CD14-positive monocyte (primary cell): ENCODE measurements at regions not wholly inside any gene's neighbourhood (a gene's known extent, or its start where the extent isn't known, plus 50 kb on each side); places are given as distances from the start of the nearest gene placed in this dataset.

Source experiments
- DNase-seq, 3 donors: peaks; one replicate each; pipeline ENCODE4 v3.0.0-alpha.2; 2011 to 2022
- H2AFZ ChIP-seq: 2 replicates; pipeline ENCODE4 v1.6.0; 2012; ENCODE audit warnings: mild to moderate bottlenecking, low read depth, low read length, inconsistent platforms; ENCODE audit not compliant: insufficient read depth, poor library complexity, severe bottlenecking
- H3K27ac ChIP-seq, 2 donors: 1 replicate in 1 of 2; 2 replicates in 1 of 2; pipeline ENCODE4 v1.5.1; 2012 to 2013; ENCODE audit warnings: low read length in 2 of 2, control low read depth in 1 of 2, inconsistent platforms in 1 of 2, low read depth in 1 of 2, mild to moderate bottlenecking in 1 of 2
- H3K27me3 ChIP-seq, 2 donors: one replicate each; pipeline versions ENCODE4 v1.6.0 to v1.6.1; 2011 to 2013; ENCODE audit warnings: low read length in 2 of 2; ENCODE audit not compliant: control insufficient read depth in 2 of 2, insufficient read depth in 2 of 2
- H3K36me3 ChIP-seq, 2 donors: replicated peaks in 1 of 2; 1 replicate in 1 of 2; 2 replicates in 1 of 2; pipeline versions ENCODE4 v1.5.1 to v1.6.1; 2012 to 2013; ENCODE audit warnings: low read length in 2 of 2, control low read depth in 1 of 2, inconsistent platforms in 1 of 2, mild to moderate bottlenecking in 1 of 2; ENCODE audit not compliant: insufficient read depth in 2 of 2, control insufficient read depth in 1 of 2
- H3K4me1 ChIP-seq, 2 donors: 1 replicate in 1 of 2; 2 replicates in 1 of 2; pipeline versions ENCODE4 v1.5.1 to v1.6.1; 2012 to 2013; ENCODE audit warnings: low read length in 2 of 2, control low read depth in 1 of 2, inconsistent platforms in 1 of 2, mild to moderate bottlenecking in 1 of 2, moderate library complexity in 1 of 2; ENCODE audit not compliant: insufficient read depth in 2 of 2, control insufficient read depth in 1 of 2
- H3K4me2 ChIP-seq: replicated peaks from 2 replicates; pipeline ENCODE3; 2012; ENCODE audit warnings: low read length, moderate library complexity, mild to moderate bottlenecking; ENCODE audit not compliant: poor library complexity, severe bottlenecking; ENCODE audit errors: extremely low read depth
- H3K4me3 ChIP-seq, 3 experiments: fragments of 200-600 bp in 1 of 3; sonication (generic) in 1 of 3; replicated peaks in 1 of 3; 1 replicate in 2 of 3; 2 replicates in 1 of 3; pipeline ENCODE4 v1.5.1; 2011 to 2013; ENCODE audit warnings: low read length in 3 of 3, mild to moderate bottlenecking in 3 of 3, control low read depth in 2 of 3, low read depth in 2 of 3, inconsistent platforms in 1 of 3, moderate library complexity in 1 of 3
- H3K79me2 ChIP-seq: 2 replicates; pipeline ENCODE4 v1.6.0; 2012; ENCODE audit warnings: mild to moderate bottlenecking, control low read depth, inconsistent platforms, low read length, moderate library complexity; ENCODE audit not compliant: insufficient read depth
- H3K9ac ChIP-seq: 2 replicates; pipeline ENCODE4 v1.6.0; 2017; ENCODE audit warnings: low read length, mild to moderate bottlenecking; ENCODE audit not compliant: insufficient read depth, poor library complexity, severe bottlenecking
- H3K9me3 ChIP-seq, 2 donors: replicated peaks in 1 of 2; 1 replicate in 1 of 2; 2 replicates in 1 of 2; pipeline versions ENCODE4 v1.5.1 to v1.6.1; 2012 to 2013; ENCODE audit warnings: low read length in 2 of 2, control low read depth in 1 of 2; ENCODE audit not compliant: control insufficient read depth in 1 of 2, insufficient read depth in 1 of 2
- H4K20me1 ChIP-seq: 2 replicates; pipeline ENCODE4 v1.6.0; 2012; ENCODE audit warnings: mild to moderate bottlenecking, low read length, control low read depth, moderate library complexity; ENCODE audit not compliant: insufficient read depth
- H3K27ac Mint-ChIP-seq, 7 donors: one replicate each; pipeline ENCODE4 v1.8.0; 2020; ENCODE audit warnings: mild to moderate bottlenecking in 7 of 7, mixed read lengths in 7 of 7, moderate library complexity in 6 of 7, inconsistent platforms in 2 of 7
- H3K27me3 Mint-ChIP-seq, 3 donors: one replicate each; pipeline ENCODE4 v1.8.0; 2021 to 2022; ENCODE audit warnings: low read depth in 3 of 3, mild to moderate bottlenecking in 3 of 3, mixed read lengths in 3 of 3, moderate library complexity in 3 of 3, inconsistent platforms in 1 of 3
- H3K36me3 Mint-ChIP-seq, 2 donors: one replicate each; pipeline ENCODE4 v1.8.0; 2020; ENCODE audit warnings: mixed read lengths in 2 of 2, inconsistent platforms in 1 of 2, mild to moderate bottlenecking in 1 of 2
- H3K4me1 Mint-ChIP-seq: one replicate; pipeline ENCODE4 v1.8.0; 2020; ENCODE audit warnings: mild to moderate bottlenecking, mixed read lengths
- H3K4me3 Mint-ChIP-seq, 2 donors: one replicate each; pipeline ENCODE4 v1.8.0; 2020; ENCODE audit warnings: mild to moderate bottlenecking in 2 of 2, mixed read lengths in 2 of 2, moderate library complexity in 1 of 2
- H3K9me3 Mint-ChIP-seq, 7 donors: one replicate each; pipeline ENCODE4 v1.8.0; 2020 to 2022; ENCODE audit warnings: mixed read lengths in 7 of 7, mild to moderate bottlenecking in 6 of 7, moderate library complexity in 6 of 7, inconsistent platforms in 2 of 7
- CTCF ChIP-seq: fragments of 200-600 bp; IDR thresholded peaks from one replicate; pipeline ENCODE4 v1.8.0; 2022; ENCODE audit warnings: antibody characterized with exemption, mild to moderate bottlenecking
- WGBS: methylation state at CpG from one replicate; pipeline ENCODE4 v1.1.5; 2013; ENCODE audit warnings: missing lambda C conversion rate; ENCODE audit not compliant: insufficient coverage; 5-methylcytosine and 5-hydroxymethylcytosine counted together
- intact Hi-C, 2 donors: fragments of 100-400 bp; cut with micrococcal nuclease; formaldehyde crosslinking; loops; one replicate each; pipeline versions ENCODE4 v1.15.0 to v1.15.1; 2023

GRCh38 chr3:79835701-79836100 lies 67.9 kb upstream of the ROBO1 start:
- Histone ChIP-seq H3K79me2 (no peaks in the 10 kb centered on the region), H4K20me1 (no peaks in the 10 kb centered on the region), H3K4me1 (no peaks in the 10 kb centered on the region), H3K9ac (no peak overlapping the region), H3K27ac (no peak overlapping the region), H3K9me3 (peaks cover under 1 to 9% of the 10 kb centered on the region in 2 donors), H3K36me3 (no peaks in the 10 kb centered on the region), H3K4me2 (no peak overlapping the region), H3K27me3 (no peaks in the 10 kb centered on the region), H3K4me3 (no peak overlapping the region), H2AFZ (no peak overlapping the region)
- no peak for TF ChIP-seq CTCF
- Mint-ChIP-seq H3K27me3 (no peaks in the 10 kb centered on the region), H3K4me3 (no peak overlapping the region), H3K36me3 (no peaks in the 10 kb centered on the region), H3K9me3 (peaks cover 0 to 10% (median 3%) of the 10 kb centered on the region in 7 donors), H3K27ac (no peak overlapping the region), H3K4me1 (no peaks in the 10 kb centered on the region)
- intact Hi-C loops: no loop called here
- WGBS: 61% methylated on average over 2 of the region's 4 CpGs
- no peak for DNase-seq

DNA sequence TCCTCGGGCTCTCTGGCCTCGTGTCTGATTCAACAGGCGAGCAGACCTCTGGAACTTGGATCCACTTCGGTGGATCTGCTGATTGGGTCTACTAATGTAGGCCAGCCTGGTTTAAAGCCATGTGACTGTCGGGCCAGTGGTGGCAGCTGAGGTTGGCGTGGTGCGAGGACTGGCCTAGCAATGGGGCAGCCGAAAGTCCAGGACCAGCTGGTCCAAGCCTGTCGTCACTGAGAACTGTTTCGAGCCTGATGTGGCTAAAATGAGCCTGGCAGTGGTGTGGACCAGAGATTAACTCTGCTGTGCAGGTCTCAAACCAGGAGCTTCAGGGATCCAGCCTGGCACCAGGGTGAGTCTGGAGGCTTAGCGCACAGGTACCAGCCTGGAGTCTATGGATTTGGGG lies 56.4 kb upstream of the ROBO1 start:
- no peak overlapping the region for H3K4me3 ChIP-seq
- H2AFZ ChIP-seq: no peak overlapping the region
- no peak overlapping the region for H3K4me3 Mint-ChIP-seq
- H3K4me1 ChIP-seq: no peaks in the 10 kb centered on the region
- intact Hi-C loops: no loop called here
- H4K20me1 ChIP-seq: no peaks in the 10 kb centered on the region
- peaks cover 0 to 4% (median 2%) of the 10 kb centered on the region in 7 donors for H3K9me3 Mint-ChIP-seq
- H3K27ac Mint-ChIP-seq: no peak overlapping the region
- no peaks in the 10 kb centered on the region for H3K27me3 ChIP-seq
- WGBS: 76% methylated on average over 8 of the region's 11 CpGs
- peaks cover 7 to 9% of the 10 kb centered on the region in 2 donors for H3K9me3 ChIP-seq
- no peaks in the 10 kb centered on the region for H3K4me1 Mint-ChIP-seq
- TF ChIP-seq CTCF: no peak
- H3K27me3 Mint-ChIP-seq: no peaks in the 10 kb centered on the region
- no peak overlapping the region for H3K9ac ChIP-seq
- no peaks in the 10 kb centered on the region for H3K36me3 ChIP-seq
- no peak overlapping the region for H3K27ac ChIP-seq
- no peaks in the 10 kb centered on the region for H3K79me2 ChIP-seq
- no peak overlapping the region for H3K4me2 ChIP-seq
- no peaks in the 10 kb centered on the region for H3K36me3 Mint-ChIP-seq
- DNase-seq: no peak
